Nephron progenitor cell (in vitro differentiated cells): ENCODE measurements at regions not wholly inside any gene's neighbourhood (a gene's known extent, or its start where the extent isn't known, plus 50 kb on each side); places are given as distances from the start of the nearest gene placed in this dataset.

Experiments
- DNase-seq: peaks from one replicate; pipeline ENCODE4 v3.0.0; 2021
- H3K27ac Mint-ChIP-seq: 2 replicates; pipeline ENCODE4 v1.8.0; 2021; ENCODE audit warnings: mild to moderate bottlenecking, moderate library complexity, mixed read lengths
- H3K27me3 Mint-ChIP-seq: 2 replicates; pipeline ENCODE4 v1.8.0; 2021; ENCODE audit warnings: mild to moderate bottlenecking, low read depth, mixed read lengths; ENCODE audit not compliant: poor library complexity
- H3K36me3 Mint-ChIP-seq: 2 replicates; pipeline ENCODE4 v1.8.0; 2021; ENCODE audit warnings: low read depth, mixed read lengths
- H3K4me1 Mint-ChIP-seq: 2 replicates; pipeline ENCODE4 v1.8.0; 2021; ENCODE audit warnings: mixed read lengths
- H3K4me3 Mint-ChIP-seq: 2 replicates; pipeline ENCODE4 v1.8.0; 2021; ENCODE audit warnings: mild to moderate bottlenecking, moderate library complexity, mixed read lengths
- H3K9me3 Mint-ChIP-seq: 2 replicates; pipeline ENCODE4 v1.8.0; 2021; ENCODE audit warnings: mild to moderate bottlenecking, moderate library complexity, mixed read lengths
- TF ChIP-seq, protein P1 (sequence below): fragments of 200-600 bp; sonication (generic); IDR thresholded peaks from 2 replicates; pipeline ENCODE4 v1.5.0; 2021; ENCODE audit warnings: antibody characterized with exemption

- H3K9me3 Mint-ChIP-seq = no peaks in the 10 kb centered on the region
- TF ChIP-seq, protein P1, sequence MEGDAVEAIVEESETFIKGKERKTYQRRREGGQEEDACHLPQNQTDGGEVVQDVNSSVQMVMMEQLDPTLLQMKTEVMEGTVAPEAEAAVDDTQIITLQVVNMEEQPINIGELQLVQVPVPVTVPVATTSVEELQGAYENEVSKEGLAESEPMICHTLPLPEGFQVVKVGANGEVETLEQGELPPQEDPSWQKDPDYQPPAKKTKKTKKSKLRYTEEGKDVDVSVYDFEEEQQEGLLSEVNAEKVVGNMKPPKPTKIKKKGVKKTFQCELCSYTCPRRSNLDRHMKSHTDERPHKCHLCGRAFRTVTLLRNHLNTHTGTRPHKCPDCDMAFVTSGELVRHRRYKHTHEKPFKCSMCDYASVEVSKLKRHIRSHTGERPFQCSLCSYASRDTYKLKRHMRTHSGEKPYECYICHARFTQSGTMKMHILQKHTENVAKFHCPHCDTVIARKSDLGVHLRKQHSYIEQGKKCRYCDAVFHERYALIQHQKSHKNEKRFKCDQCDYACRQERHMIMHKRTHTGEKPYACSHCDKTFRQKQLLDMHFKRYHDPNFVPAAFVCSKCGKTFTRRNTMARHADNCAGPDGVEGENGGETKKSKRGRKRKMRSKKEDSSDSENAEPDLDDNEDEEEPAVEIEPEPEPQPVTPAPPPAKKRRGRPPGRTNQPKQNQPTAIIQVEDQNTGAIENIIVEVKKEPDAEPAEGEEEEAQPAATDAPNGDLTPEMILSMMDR = no peak
- H3K4me3 Mint-ChIP-seq = no peak overlapping the region
- no peaks in the 10 kb centered on the region for H3K36me3 Mint-ChIP-seq
- H3K4me1 Mint-ChIP-seq = peaks cover 7% of the 10 kb centered on the region
- no peak for DNase-seq
- H3K27ac Mint-ChIP-seq = no peak overlapping the region
- H3K27me3 Mint-ChIP-seq = no peaks in the 10 kb centered on the region
These were observed 1090.4 kb upstream of the CDH6 start for GRCh38 chr5:30103052-30103451.

DNA sequence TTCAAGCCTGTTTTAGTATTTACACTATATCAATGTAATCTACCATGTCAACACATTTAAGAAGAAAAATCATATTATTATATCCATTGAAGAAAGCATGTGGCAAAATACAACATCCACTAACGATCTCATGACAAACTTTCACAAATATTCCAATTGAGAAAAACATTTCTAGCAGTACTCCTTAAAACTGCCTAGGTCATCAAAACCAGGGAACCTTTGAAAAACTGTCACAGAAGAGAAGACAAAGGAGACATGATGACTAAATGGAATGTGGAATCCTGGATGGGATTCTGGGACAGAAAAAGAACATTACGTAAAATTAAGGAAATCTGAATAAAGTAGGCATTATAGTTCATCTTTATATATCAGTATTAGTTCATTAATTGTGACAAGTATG is 1091.3 kb upstream of the CDH6 start:
- Mint-ChIP-seq H3K27ac (no peak overlapping the region), H3K27me3 (no peaks in the 10 kb centered on the region), H3K9me3 (no peaks in the 10 kb centered on the region), H3K4me1 (peaks cover 7% of the 10 kb centered on the region), H3K36me3 (no peaks in the 10 kb centered on the region), H3K4me3 (no peak overlapping the region)
- no peak for DNase-seq
- TF ChIP-seq, protein P1 = no peak

DNA sequence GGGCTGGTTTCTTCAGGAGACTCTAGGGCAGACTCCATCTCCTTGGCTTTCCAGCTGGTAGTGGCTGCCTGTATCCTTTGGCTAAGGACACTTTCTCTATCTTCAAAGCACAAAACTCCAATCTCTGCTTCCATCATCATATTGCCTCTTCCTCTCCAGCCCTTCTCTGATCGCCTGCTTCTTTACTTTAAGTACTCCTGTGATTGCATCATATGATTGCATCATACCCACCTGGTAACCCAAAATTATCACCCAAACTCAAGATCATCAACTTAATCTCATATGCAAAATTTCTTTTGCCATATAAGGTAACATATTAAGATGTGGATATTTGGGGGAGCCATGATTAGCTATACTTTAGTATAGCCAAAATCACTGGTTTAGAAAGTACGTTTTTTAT is 1092.6 kb upstream of the CDH6 start:
- Mint-ChIP-seq H3K27ac (no peak overlapping the region), H3K36me3 (no peaks in the 10 kb centered on the region), H3K4me3 (no peak overlapping the region), H3K27me3 (no peaks in the 10 kb centered on the region), H3K4me1 (peaks cover 2% of the 10 kb centered on the region), H3K9me3 (no peaks in the 10 kb centered on the region)
- no peak for DNase-seq
- TF ChIP-seq, protein P1 = no peak

DNA sequence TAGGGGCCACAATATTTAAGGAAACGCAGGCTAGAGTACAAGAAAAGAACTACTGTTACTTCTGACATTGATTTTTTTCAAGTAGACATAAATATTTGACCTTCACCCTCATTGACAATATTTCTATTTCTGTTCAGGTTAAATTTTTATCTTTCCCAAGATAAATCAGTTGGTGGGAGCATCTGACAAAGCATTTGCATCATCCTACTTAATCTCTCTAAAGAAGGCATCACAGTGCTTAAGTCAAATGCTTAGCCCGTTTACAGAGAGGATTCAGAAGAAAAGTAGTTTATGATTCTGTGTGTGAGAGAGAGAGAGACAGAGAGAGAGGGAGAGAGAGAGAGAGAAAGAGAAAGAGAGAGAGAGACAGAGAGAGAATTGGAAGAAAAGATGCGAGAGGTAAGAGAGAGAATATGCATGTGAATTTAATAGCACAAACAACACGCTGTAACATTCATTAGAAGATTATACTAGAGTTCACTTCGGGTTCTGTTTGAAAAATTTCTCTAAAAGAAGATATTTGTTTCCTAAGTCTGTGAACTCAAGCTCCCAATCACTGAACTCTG is 1093.3 kb upstream of the CDH6 start:
- H3K36me3 Mint-ChIP-seq = no peaks in the 10 kb centered on the region
- H3K27ac Mint-ChIP-seq = peak overlapping the region; percentile 7
- H3K4me3 Mint-ChIP-seq = no peak overlapping the region
- H3K4me1 Mint-ChIP-seq = no peaks in the 10 kb centered on the region
- peaks cover 4% of the 10 kb centered on the region for H3K27me3 Mint-ChIP-seq
- no peaks in the 10 kb centered on the region for H3K9me3 Mint-ChIP-seq
- TF ChIP-seq, protein P1 = no peak
- no peak for DNase-seq

- Mint-ChIP-seq H3K4me3 (no peak overlapping the region), H3K9me3 (no peaks in the 10 kb centered on the region)
- DNase-seq = no peak
These were observed 1093.9 kb upstream of the CDH6 start for GRCh38 chr5:30099634-30100033.

DNA sequence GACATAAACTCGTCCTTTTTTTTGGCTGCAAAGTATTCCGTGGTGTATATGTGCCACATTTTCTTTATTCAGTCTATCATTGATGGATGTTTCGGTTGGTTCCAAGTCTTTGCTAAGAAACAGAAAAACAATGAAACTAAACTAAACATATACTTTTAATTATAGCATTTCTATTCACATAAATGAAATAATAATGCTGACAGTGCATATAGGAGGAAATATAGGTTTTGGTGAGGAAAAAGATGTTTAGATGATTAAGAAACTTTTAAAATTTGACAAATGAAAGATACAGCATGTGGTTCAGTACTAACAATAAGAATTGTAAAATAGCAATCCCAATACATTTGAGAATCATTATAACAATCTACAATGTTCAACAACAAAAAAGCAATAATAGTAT is 1094.5 kb upstream of the CDH6 start:
- Mint-ChIP-seq H3K27me3 (peaks cover 4% of the 10 kb centered on the region), H3K9me3 (no peaks in the 10 kb centered on the region), H3K36me3 (no peaks in the 10 kb centered on the region), H3K27ac (no peak overlapping the region), H3K4me1 (no peaks in the 10 kb centered on the region), H3K4me3 (no peak overlapping the region)
- TF ChIP-seq, protein P1 = no peak
- no peak for DNase-seq

More at GRCh38 chr5:30099634-30100033, 1093.9 kb upstream of the CDH6 start:
- H3K4me1 Mint-ChIP-seq = no peaks in the 10 kb centered on the region
- TF ChIP-seq, protein P1 = no peak
- H3K27ac Mint-ChIP-seq = no peak overlapping the region
- H3K36me3 Mint-ChIP-seq = no peaks in the 10 kb centered on the region
- peaks cover 4% of the 10 kb centered on the region for H3K27me3 Mint-ChIP-seq
